ENCODE measurements at regions not wholly inside any gene's neighbourhood (a gene's known extent, or its start where the extent isn't known, plus 50 kb on each side); places are given as distances from the start of the nearest gene placed in this dataset.

- TF ChIP-seq CTCF (IDR thresholded peaks at IDR 0.05; ENCODE audit: insufficient read depth, low read depth, low read length) (no peak), EZH2 (IDR thresholded peaks at IDR 0.05; ENCODE audit: insufficient read depth, low read length) (no peak)
These were observed 125.8 kb upstream of the CREB1 start for GRCh38 chr2:207403950-207404349.
